D341Med (cell line): ENCODE measurements at regions not wholly inside any gene's neighbourhood (a gene's known extent, or its start where the extent isn't known, plus 50 kb on each side); places are given as distances from the start of the nearest gene placed in this dataset.

Source experiments
- DNase-seq: peaks from one replicate; pipeline ENCODE4 v3.0.0; 2012; ENCODE audit warnings: low spot score

- DNase-seq = no peak
Measured at GRCh38 chr2:180660881-180661685, 319.3 kb upstream of the UBE2E3 start.

GRCh38 chr2:180660207-180660606, 320.2 kb upstream of the UBE2E3 start:
- no peak for DNase-seq

GRCh38 chr2:180657054-180657453, 323.4 kb upstream of the UBE2E3 start:
- DNase-seq = no peak

- DNase-seq = no peak
Measured at GRCh38 chr2:180656455-180656847, 324.0 kb upstream of the UBE2E3 start.

GRCh38 chr2:180655842-180656454, 324.5 kb upstream of the UBE2E3 start:
- DNase-seq = no peak

- DNase-seq = no peak
Measured at GRCh38 chr2:180655393-180655792, 325.0 kb upstream of the UBE2E3 start.

- no peak for DNase-seq
Measured at GRCh38 chr2:180653481-180653880, 326.9 kb upstream of the UBE2E3 start.

GRCh38 chr2:180652794-180653193, 327.6 kb upstream of the UBE2E3 start:
- DNase-seq = no peak

- DNase-seq = no peak
Measured at GRCh38 chr2:180651596-180651995, 328.8 kb upstream of the UBE2E3 start.

- no peak for DNase-seq
Measured at GRCh38 chr2:180647621-180648020, 332.8 kb upstream of the UBE2E3 start.

- DNase-seq = no peak
Measured at GRCh38 chr2:180647221-180647620, 333.2 kb upstream of the UBE2E3 start.

- no peak for DNase-seq
Measured at GRCh38 chr2:180646756-180647155, 333.6 kb upstream of the UBE2E3 start.

- DNase-seq = no peak
Measured at GRCh38 chr2:180644709-180645108, 335.7 kb upstream of the UBE2E3 start.

- DNase-seq = no peak
Measured at GRCh38 chr2:180630756-180631155, 349.6 kb upstream of the UBE2E3 start.

- no peak for DNase-seq
Measured at GRCh38 chr2:180625006-180625844, 355.2 kb upstream of the UBE2E3 start.

- no peak for DNase-seq
Measured at GRCh38 chr2:180621941-180622918, 358.2 kb upstream of the UBE2E3 start.

GRCh38 chr2:180621366-180621765, 359.0 kb upstream of the UBE2E3 start:
- DNase-seq = no peak

GRCh38 chr2:180618570-180618969, 361.8 kb upstream of the UBE2E3 start:
- no peak for DNase-seq

GRCh38 chr2:180614776-180615175, 365.6 kb upstream of the UBE2E3 start:
- no peak for DNase-seq

GRCh38 chr2:180609626-180610340, 370.6 kb upstream of the UBE2E3 start:
- no peak for DNase-seq

GRCh38 chr2:180607514-180608049, 372.8 kb upstream of the UBE2E3 start:
- DNase-seq = no peak
